CD4-positive, alpha-beta T cell (primary cell): ENCODE measurements at regions not wholly inside any gene's neighbourhood (a gene's known extent, or its start where the extent isn't known, plus 50 kb on each side); places are given as distances from the start of the nearest gene placed in this dataset.

Experiments used
- ATAC-seq: fragments of 200-7000 bp; cut with Tn5 transposase; one replicate; pipeline ENCODE4 v1.10.0; 2022; ENCODE audit warnings: mild to moderate bottlenecking; ENCODE audit not compliant: poor library complexity
- CTCF ChIA-PET: fragments of 350-600 bp; sonication (Branson Sonifier 250); formaldehyde crosslinking; loops from one replicate; lab custom pipeline; 2021; ENCODE audit warnings: antibody characterized with exemption, inconsistent platforms; lab: Charles Lee
- POLR2A ChIA-PET: fragments of 350-600 bp; sonication (Branson Sonifier 250); formaldehyde crosslinking; loops from one replicate; lab custom pipeline; 2021; ENCODE audit warnings: antibody characterized with exemption, inconsistent platforms; lab: Charles Lee
- DNase-seq, 14 experiments: peaks; one replicate each; pipeline ENCODE4 v3.0.0-alpha.2; 2013 to 2020; ENCODE audit warnings: mixed read lengths in 2 of 14
- H3K27ac ChIP-seq, 2 donors: one replicate each; pipeline versions ENCODE4 v1.5.1 to v1.7.0; 2013; ENCODE audit warnings: low read length in 2 of 2, low read depth in 1 of 2, mild to moderate bottlenecking in 1 of 2
- H3K27me3 ChIP-seq, 2 experiments: 1 replicate in 1 of 2; 2 replicates in 1 of 2; pipeline versions ENCODE4 v1.6.1 to v1.7.0; 2013; ENCODE audit warnings: low read length in 2 of 2, control low read depth in 1 of 2, mild to moderate bottlenecking in 1 of 2, moderate library complexity in 1 of 2; ENCODE audit not compliant: insufficient read depth in 2 of 2, control insufficient read depth in 1 of 2
- H3K36me3 ChIP-seq: one replicate; pipeline ENCODE4 v1.6.1; 2013; ENCODE audit warnings: low read length, control low read depth; ENCODE audit not compliant: insufficient read depth
- H3K4me1 ChIP-seq: one replicate; pipeline ENCODE4 v1.6.1; 2013; ENCODE audit warnings: low read length, control low read depth; ENCODE audit not compliant: insufficient read depth
- H3K4me3 ChIP-seq: one replicate; pipeline ENCODE4 v1.5.1; 2013; ENCODE audit warnings: mild to moderate bottlenecking, low read length, moderate library complexity
- H3K9me3 ChIP-seq, 2 experiments: 1 replicate in 1 of 2; 2 replicates in 1 of 2; pipeline versions ENCODE4 v1.6.1 to v1.7.0; 2013; ENCODE audit warnings: low read length in 2 of 2, mild to moderate bottlenecking in 2 of 2, control low read depth in 1 of 2, moderate library complexity in 1 of 2; ENCODE audit not compliant: control insufficient read depth in 1 of 2, insufficient read depth in 1 of 2
- H3K27ac Mint-ChIP-seq: one replicate; pipeline ENCODE4 v1.8.0; 2020; ENCODE audit warnings: mixed read lengths
- H3K27me3 Mint-ChIP-seq: one replicate; pipeline ENCODE4 v1.8.0; 2021; ENCODE audit warnings: mixed read lengths
- H3K36me3 Mint-ChIP-seq: one replicate; pipeline ENCODE4 v1.8.0; 2021; ENCODE audit warnings: low read depth, mixed read lengths
- H3K4me1 Mint-ChIP-seq: one replicate; pipeline ENCODE4 v1.8.0; 2021; ENCODE audit warnings: low read depth, mixed read lengths
- H3K4me3 Mint-ChIP-seq: one replicate; pipeline ENCODE4 v1.8.0; 2020; ENCODE audit warnings: mild to moderate bottlenecking, mixed read lengths
- H3K9me3 Mint-ChIP-seq: one replicate; pipeline ENCODE4 v1.8.0; 2020; ENCODE audit warnings: mixed read lengths
- intact Hi-C, 2 experiments: fragments of 100-400 bp; cut with DNase I in 1 of 2; cut with micrococcal nuclease in 1 of 2; formaldehyde crosslinking; loops; one replicate each; pipeline versions ENCODE4 v1.15.1 to v1.9.0; 2023 to 2025; cut with DNase I, micrococcal nuclease
- TF ChIP-seq, protein P1 (sequence below): fragments of 200-600 bp; IDR thresholded peaks from one replicate; pipeline ENCODE4 v1.8.0; 2022; ENCODE audit warnings: antibody characterized with exemption, mild to moderate bottlenecking

GRCh38 chr1:196088541-196088940, 519.7 kb downstream of the KCNT2 start:
- intact Hi-C loops: no loop called here
- H3K27ac Mint-ChIP-seq: no peak overlapping the region
- H3K9me3 Mint-ChIP-seq: no peaks in the 10 kb centered on the region
- H3K27me3 Mint-ChIP-seq: no peaks in the 10 kb centered on the region
- ATAC-seq (no peak), DNase-seq (peak in 1 of 14 experiments; percentile 1)
- no peak overlapping the region for H3K4me3 Mint-ChIP-seq
- POLR2A ChIA-PET: no interaction called here
- Histone ChIP-seq H3K4me3 (no peak overlapping the region), H3K9me3 (no peaks in the 10 kb centered on the region), H3K27ac (no peak overlapping the region), H3K4me1 (no peaks in the 10 kb centered on the region), H3K36me3 (no peaks in the 10 kb centered on the region), H3K27me3 (no peaks in the 10 kb centered on the region)
- no peaks in the 10 kb centered on the region for H3K36me3 Mint-ChIP-seq
- CTCF ChIA-PET: no interaction called here
- TF ChIP-seq, protein P1, sequence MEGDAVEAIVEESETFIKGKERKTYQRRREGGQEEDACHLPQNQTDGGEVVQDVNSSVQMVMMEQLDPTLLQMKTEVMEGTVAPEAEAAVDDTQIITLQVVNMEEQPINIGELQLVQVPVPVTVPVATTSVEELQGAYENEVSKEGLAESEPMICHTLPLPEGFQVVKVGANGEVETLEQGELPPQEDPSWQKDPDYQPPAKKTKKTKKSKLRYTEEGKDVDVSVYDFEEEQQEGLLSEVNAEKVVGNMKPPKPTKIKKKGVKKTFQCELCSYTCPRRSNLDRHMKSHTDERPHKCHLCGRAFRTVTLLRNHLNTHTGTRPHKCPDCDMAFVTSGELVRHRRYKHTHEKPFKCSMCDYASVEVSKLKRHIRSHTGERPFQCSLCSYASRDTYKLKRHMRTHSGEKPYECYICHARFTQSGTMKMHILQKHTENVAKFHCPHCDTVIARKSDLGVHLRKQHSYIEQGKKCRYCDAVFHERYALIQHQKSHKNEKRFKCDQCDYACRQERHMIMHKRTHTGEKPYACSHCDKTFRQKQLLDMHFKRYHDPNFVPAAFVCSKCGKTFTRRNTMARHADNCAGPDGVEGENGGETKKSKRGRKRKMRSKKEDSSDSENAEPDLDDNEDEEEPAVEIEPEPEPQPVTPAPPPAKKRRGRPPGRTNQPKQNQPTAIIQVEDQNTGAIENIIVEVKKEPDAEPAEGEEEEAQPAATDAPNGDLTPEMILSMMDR: no peak
- no peaks in the 10 kb centered on the region for H3K4me1 Mint-ChIP-seq

GRCh38 chr1:196078691-196079090, 529.5 kb downstream of the KCNT2 start:
- H3K36me3 ChIP-seq: no peaks in the 10 kb centered on the region
- Mint-ChIP-seq H3K27me3 (no peaks in the 10 kb centered on the region), H3K4me1 (no peaks in the 10 kb centered on the region), H3K27ac (no peak overlapping the region), H3K36me3 (no peaks in the 10 kb centered on the region), H3K4me3 (no peak overlapping the region), H3K9me3 (no peaks in the 10 kb centered on the region)
- TF ChIP-seq, protein P1: no peak
- intact Hi-C loops: no loop called here
- DNase-seq (no peak), ATAC-seq (no peak)
- POLR2A ChIA-PET: no interaction called here
- H3K27ac ChIP-seq: no peak overlapping the region
- no peaks in the 10 kb centered on the region for H3K27me3 ChIP-seq
- no peak overlapping the region for H3K4me3 ChIP-seq
- no peaks in the 10 kb centered on the region for H3K9me3 ChIP-seq
- H3K4me1 ChIP-seq: no peaks in the 10 kb centered on the region
- CTCF ChIA-PET: no interaction called here

- no peak overlapping the region for H3K4me3 ChIP-seq
- no peak for ATAC-seq
- H3K4me1 ChIP-seq: no peaks in the 10 kb centered on the region
- Mint-ChIP-seq H3K4me3 (no peak overlapping the region), H3K9me3 (no peaks in the 10 kb centered on the region), H3K27ac (no peak overlapping the region), H3K27me3 (no peaks in the 10 kb centered on the region), H3K36me3 (no peaks in the 10 kb centered on the region), H3K4me1 (no peaks in the 10 kb centered on the region)
- DNase-seq: no peak
- no peaks in the 10 kb centered on the region for H3K9me3 ChIP-seq
- POLR2A ChIA-PET: no interaction called here
- TF ChIP-seq, protein P1: no peak
- H3K27ac ChIP-seq: no peak overlapping the region
- CTCF ChIA-PET: no interaction called here
- H3K27me3 ChIP-seq: no peaks in the 10 kb centered on the region
- H3K36me3 ChIP-seq: no peaks in the 10 kb centered on the region
- intact Hi-C loops: no loop called here
Measured at GRCh38 chr1:196075621-196076020, 532.6 kb downstream of the KCNT2 start.
